ENCODE measurements at regions not wholly inside any gene's neighbourhood (a gene's known extent, or its start where the extent isn't known, plus 50 kb on each side); places are given as distances from the start of the nearest gene placed in this dataset.

DNA sequence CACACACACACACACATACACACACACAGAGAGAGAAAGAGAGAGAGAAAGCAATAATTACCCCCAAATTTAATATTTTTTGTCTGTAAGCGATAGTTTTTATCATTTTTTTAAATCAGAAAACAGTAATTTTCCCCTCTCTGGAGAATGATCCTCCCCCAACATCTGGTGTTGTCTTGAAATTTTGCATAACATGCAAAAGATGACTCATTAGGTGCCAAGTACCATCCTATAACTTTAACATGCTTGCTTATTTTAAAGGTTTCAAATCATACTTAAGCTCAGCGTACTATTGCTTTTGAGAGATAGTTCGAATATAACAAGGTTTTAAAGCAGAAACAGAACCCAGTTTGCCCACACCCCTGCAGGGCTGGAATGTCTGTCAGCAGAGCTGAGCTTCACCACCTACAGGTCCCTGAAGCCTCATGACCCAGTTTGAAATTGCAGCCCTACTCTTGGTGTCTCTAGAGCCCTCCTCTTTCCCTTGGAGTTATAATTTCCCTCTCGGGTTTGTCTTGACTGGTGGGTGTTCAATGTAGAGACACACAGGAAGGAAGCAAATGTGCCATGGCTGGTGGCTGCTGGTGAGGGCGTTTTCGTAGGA lies 175.0 kb upstream of the HS3ST1 start:
- Histone ChIP-seq H3K4me1 (ENCODE audit: control insufficient read depth, insufficient read depth, low read length) (peaks cover 5% of the 10 kb centered on the region), H3K4me3 (ENCODE audit: insufficient read depth, low read depth, low read length) (no peak overlapping the region), H3K4ac (ENCODE audit: low read depth, low read length) (peak overlapping the region; percentile 25; the same call in 1 of the 2 replicates), H3K9me1 (ENCODE audit: insufficient read depth, low read length) (peaks cover 8% of the 10 kb centered on the region; the same call in 1 of the 2 replicates), H2AK5ac (ENCODE audit: low read depth, low read length) (0 out of 2 replicates have a peak overlapping the region, but pooled peaks have one; percentile 64), H2BK15ac (ENCODE audit: low read depth, low read length) (0 out of 3 replicates have a peak overlapping the region, but pooled peaks have one; percentile 14), H4K5ac (ENCODE audit: low read depth, low read length) (no peak overlapping the region; the same call in 1 of the 2 replicates), H4K91ac (ENCODE audit: insufficient read depth, low read depth, low read length) (peak overlapping the region; percentile 66; the same call in 1 of the 2 replicates), H3K4me2 (ENCODE audit: low read depth, low read length) (no peak overlapping the region), H3K27me3 (ENCODE audit: control insufficient read depth, insufficient read depth, low read length) (no peaks in the 10 kb centered on the region), H3K36me3 (ENCODE audit: control insufficient read depth, insufficient read depth, low read length) (no peaks in the 10 kb centered on the region), H2AFZ (replicated peaks; ENCODE audit: low read length, poor library complexity) (no peak overlapping the region), H3K56ac (ENCODE audit: extremely low read depth, insufficient read depth, low read length) (no peak overlapping the region), H4K20me1 (ENCODE audit: insufficient read depth, low read length) (no peaks in the 10 kb centered on the region), H2BK5ac (ENCODE audit: low read depth, low read length, poor library complexity, severe bottlenecking) (no peak overlapping the region), H2BK20ac (ENCODE audit: low read depth, low read length) (peak overlapping the region; percentile 39; the same call in 1 of the 2 replicates), H4K8ac (ENCODE audit: low read depth in 2 of 2, low read length in 2 of 2) (no peak overlapping the region), H2BK120ac (ENCODE audit: low read depth, low read length) (peak overlapping the region; percentile 86), H2AK9ac (replicated peaks; ENCODE audit: low read depth, low read length, poor library complexity) (no peak overlapping the region), H3K9ac (ENCODE audit: low read depth, low read length) (no peak overlapping the region), H3K18ac (ENCODE audit: low read depth, low read length) (0 out of 2 replicates have a peak overlapping the region, but pooled peaks have one; percentile 20), H3K23ac (ENCODE audit: low read depth, low read length) (no peak overlapping the region; the same call in 1 of the 2 replicates), H3K9me3 (ENCODE audit: control insufficient read depth, insufficient read depth, low read length) (no peaks in the 10 kb centered on the region), H3K27ac (ENCODE audit: insufficient read depth, low read length) (no peak overlapping the region), H3K14ac (replicated peaks; ENCODE audit: low read depth, low read length) (peak overlapping the region; percentile 45; the same call in 1 of the 2 replicates), H3K79me1 (ENCODE audit: low read depth in 1 of 2, low read length in 2 of 2) (no peaks in the 10 kb centered on the region)
- no TSS peak for BruUV-seq (replicated peaks)
- dilution Hi-C loops (cut with HindIII; ENCODE audit: low sequenced_read_pairs, unreplicated experiment): no loop called here
- POLR2A ChIA-PET (ENCODE audit: unreplicated experiment): interaction anchor here (0.7 kb wide), 1 partner anchor 164 kb away, joined by 15 read pairs; no protein-coding TSS in a partner anchor
- 0 out of 2 replicates have a peak, but pooled peaks have one; percentile 22 for ATAC-seq (ENCODE audit: low read depth)
- no CpG with 5 or more reads among the region's 6 CpGs for WGBS, 2 experiments (ENCODE audit: extremely low coverage in 2 of 2, insufficient read length in 1 of 2)
- in situ Hi-C loops (cut with MboI; ENCODE audit: low sequenced_read_pairs): no loop called here
- CTCF ChIA-PET: interaction anchor here (2.6 kb wide), 1 partner anchor 13 kb away, joined by 8 read pairs; no protein-coding TSS in a partner anchor
- intact Hi-C loops (cut with micrococcal nuclease): no loop called here
- no peak for DNase-seq
- TF ChIP-seq SMC3 (IDR thresholded peaks at IDR 0.05; ENCODE audit: low read depth, low read length): no peak
